Testis (tissue), 2 donors: ENCODE measurements at regions not wholly inside any gene's neighbourhood (a gene's known extent, or its start where the extent isn't known, plus 50 kb on each side); places are given as distances from the start of the nearest gene placed in this dataset.

Experiments used
- DNase-seq: peaks from one replicate; pipeline ENCODE4 v3.0.0-alpha.2; 2019
- H3K27ac ChIP-seq, 2 donors: fragments of 200-600 bp; sonication (generic); one replicate each; pipeline ENCODE4 v1.5.1; 2019
- H3K27me3 ChIP-seq: fragments of 200-600 bp; sonication (generic); one replicate; pipeline ENCODE4 v1.5.1; 2019
- H3K36me3 ChIP-seq: fragments of 200-600 bp; sonication (generic); one replicate; pipeline ENCODE4 v1.5.1; 2017; ENCODE audit warnings: low read depth; ENCODE audit errors: missing control alignments
- H3K4me1 ChIP-seq: fragments of 200-600 bp; sonication (generic); one replicate; pipeline ENCODE4 v1.5.1; 2019
- H3K4me3 ChIP-seq, 2 donors: fragments of 200-600 bp; sonication (generic); one replicate each; pipeline ENCODE4 v1.5.1; 2017 to 2019
- H3K9me3 ChIP-seq: fragments of 200-600 bp; sonication (generic); one replicate; pipeline ENCODE4 v1.5.1; 2017
- CTCF ChIP-seq, 3 experiments: fragments of 450-650 bp in 2 of 3; fragments of 200-600 bp in 1 of 3; sonication (generic) in 1 of 3; IDR thresholded peaks; one replicate each; pipeline ENCODE4 v1.5.1; 2016 to 2019; ENCODE audit warnings: antibody characterized with exemption in 3 of 3, mild to moderate bottlenecking in 2 of 3, moderate library complexity in 1 of 3
- POLR2A ChIP-seq: fragments of 450-650 bp; IDR thresholded peaks from one replicate; pipeline ENCODE4 v1.6.1; 2017; ENCODE audit warnings: antibody characterized with exemption, mild to moderate bottlenecking, moderate library complexity
- WGBS, 2 donors: methylation state at CpG; one replicate each; pipeline ENCODE4 v1.1.5; 2018; 5-methylcytosine and 5-hydroxymethylcytosine counted together
- intact Hi-C: fragments of 100-400 bp; cut with DNase I; formaldehyde crosslinking; loops from one replicate; pipeline ENCODE4 v1.15.1; 2023; ENCODE audit warnings: low total_unique reads

GRCh38 chr9:120236596-120236995 is 343.4 kb downstream of the CDK5RAP2 start:
- H3K36me3 ChIP-seq: no peaks in the 10 kb centered on the region
- no peak overlapping the region for H3K27ac ChIP-seq
- no peak for TF ChIP-seq CTCF (IDR thresholded peaks at IDR 0.05)
- no peak for TF ChIP-seq POLR2A
- no peak for DNase-seq
- intact Hi-C loops: no loop called here
- no peaks in the 10 kb centered on the region for H3K9me3 ChIP-seq
- H3K27me3 ChIP-seq: no peaks in the 10 kb centered on the region
- no peak overlapping the region for H3K4me3 ChIP-seq
- H3K4me1 ChIP-seq: no peaks in the 10 kb centered on the region
- 52 to 73% methylated on average over 1 of the region's 1 CpG for WGBS, 2 donors

GRCh38 chr9:120235081-120235480 is 344.9 kb downstream of the CDK5RAP2 start:
- Histone ChIP-seq H3K36me3 (no peaks in the 10 kb centered on the region), H3K4me1 (no peaks in the 10 kb centered on the region), H3K27me3 (no peaks in the 10 kb centered on the region), H3K4me3 (no peak overlapping the region), H3K9me3 (no peaks in the 10 kb centered on the region), H3K27ac (no peak overlapping the region)
- intact Hi-C loops: no loop called here
- WGBS, 2 donors: 51 to 73% methylated on average over 2 of the region's 2 CpGs
- DNase-seq: no peak
- TF ChIP-seq POLR2A: no peak
- TF ChIP-seq CTCF (IDR thresholded peaks at IDR 0.05): no peak

DNA sequence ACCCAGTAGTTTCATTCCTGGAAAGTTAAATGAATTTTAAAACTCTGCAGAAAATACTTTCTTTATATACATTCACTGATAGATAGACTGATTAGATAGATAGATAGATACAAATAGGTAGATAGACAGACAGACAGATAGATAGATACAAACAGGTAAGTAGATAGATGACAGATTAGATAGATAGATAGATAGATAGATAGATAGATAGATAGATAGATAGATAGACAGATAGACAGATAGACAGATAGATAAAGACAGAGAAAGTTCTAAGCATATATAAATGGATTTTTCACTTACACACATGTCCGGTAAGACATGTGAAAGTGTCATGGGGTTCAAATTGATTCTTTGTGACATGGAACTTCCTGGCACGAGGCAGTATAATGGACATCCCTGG is 349.7 kb downstream of the CDK5RAP2 start:
- Histone ChIP-seq H3K9me3 (no peaks in the 10 kb centered on the region), H3K27me3 (no peaks in the 10 kb centered on the region), H3K36me3 (no peaks in the 10 kb centered on the region), H3K4me1 (no peaks in the 10 kb centered on the region), H3K4me3 (no peak overlapping the region), H3K27ac (no peak overlapping the region)
- intact Hi-C loops: no loop called here
- no peak for DNase-seq
- 90 to 93% methylated on average over 2 of the region's 2 CpGs for WGBS, 2 donors
- TF ChIP-seq POLR2A (no peak), CTCF (IDR thresholded peaks at IDR 0.05) (no peak)

DNA sequence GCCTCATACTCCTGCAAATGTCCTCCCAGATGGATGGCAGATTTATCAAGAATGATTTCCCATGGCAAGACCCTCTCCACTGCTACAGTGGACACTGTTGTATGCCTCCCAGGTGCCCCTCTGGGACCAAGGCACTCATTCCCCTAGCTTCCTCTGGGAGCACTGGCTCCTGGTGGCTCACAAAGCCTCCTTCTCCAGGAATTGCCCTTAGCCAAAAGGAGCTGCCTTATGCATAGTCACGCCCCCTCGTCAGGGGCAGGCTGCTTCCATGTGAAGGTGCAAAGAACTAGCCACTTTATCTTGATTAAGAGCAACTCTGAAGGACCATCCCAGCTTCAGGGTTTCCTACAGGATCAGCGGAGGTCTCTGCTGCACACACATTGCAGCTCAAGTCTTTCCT is 358.1 kb downstream of the CDK5RAP2 start:
- no peaks in the 10 kb centered on the region for H3K4me1 ChIP-seq
- no peaks in the 10 kb centered on the region for H3K36me3 ChIP-seq
- intact Hi-C loops: no loop called here
- WGBS, 2 donors: 43 to 47% methylated on average over 3 of the region's 3 CpGs
- H3K27me3 ChIP-seq: no peaks in the 10 kb centered on the region
- H3K9me3 ChIP-seq: no peaks in the 10 kb centered on the region
- no peak overlapping the region for H3K4me3 ChIP-seq
- no peak for DNase-seq
- H3K27ac ChIP-seq: no peak overlapping the region
- TF ChIP-seq POLR2A (no peak), CTCF (IDR thresholded peaks at IDR 0.05) (no peak)

DNA sequence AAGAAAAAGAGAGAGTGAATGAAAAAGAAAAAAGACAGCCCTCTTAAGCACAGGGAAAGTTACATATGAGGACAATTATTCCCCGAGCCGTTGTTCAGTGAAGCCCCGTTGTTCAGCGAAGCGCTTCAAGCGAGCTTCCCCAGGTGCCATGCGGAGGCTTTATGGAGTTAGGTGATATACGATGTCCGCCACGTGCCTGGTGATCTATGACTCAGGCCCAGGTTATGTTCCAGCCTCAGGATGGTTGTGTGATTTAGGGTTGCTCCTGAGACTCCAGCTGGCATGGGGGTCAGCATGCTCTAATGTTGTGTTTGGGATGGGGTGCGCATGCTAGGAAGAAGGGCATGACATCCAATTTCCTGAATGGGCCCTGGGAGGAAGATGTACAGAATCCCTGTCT is 365.6 kb downstream of the CDK5RAP2 start:
- Histone ChIP-seq H3K9me3 (no peaks in the 10 kb centered on the region), H3K4me1 (no peaks in the 10 kb centered on the region), H3K27me3 (no peaks in the 10 kb centered on the region), H3K36me3 (no peaks in the 10 kb centered on the region), H3K4me3 (no peak overlapping the region), H3K27ac (no peak overlapping the region)
- intact Hi-C loops: no loop called here
- TF ChIP-seq CTCF (IDR thresholded peaks at IDR 0.05) (no peak), POLR2A (no peak)
- no peak for DNase-seq
- WGBS, 2 donors: 49 to 54% methylated on average over 11 of the region's 11 CpGs
